ENCODE measurements at regions not wholly inside any gene's neighbourhood (a gene's known extent, or its start where the extent isn't known, plus 50 kb on each side); places are given as distances from the start of the nearest gene placed in this dataset.

DNA sequence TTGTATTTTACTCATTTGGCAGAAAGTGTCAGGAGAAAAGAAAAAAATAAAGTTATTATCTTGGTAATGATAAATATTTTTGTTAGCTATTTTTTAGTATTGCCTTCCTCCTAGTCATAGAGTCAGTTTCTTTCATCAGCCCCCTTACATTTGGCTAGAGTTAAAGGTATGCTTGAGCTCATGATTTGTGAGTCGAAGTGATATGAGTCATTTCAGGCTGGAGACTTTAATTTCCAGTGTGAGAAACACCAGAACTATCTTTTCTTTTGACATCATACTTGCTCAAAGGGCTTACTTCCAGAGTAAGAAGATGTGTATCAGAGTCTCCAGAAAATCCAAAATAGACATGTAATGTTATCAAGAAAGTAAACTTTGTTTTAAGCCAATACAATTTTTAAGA lies 746.7 kb upstream of the TYRP1 start:
- Histone ChIP-seq H3K4me3 (ENCODE audit: insufficient read depth, low read length) (no peak overlapping the region), H3K4me1 (ENCODE audit: insufficient read depth, low read length) (no peaks in the 10 kb centered on the region), H3K27me3 (ENCODE audit: insufficient read depth, low read length) (no peaks in the 10 kb centered on the region), H3K79me2 (ENCODE audit: insufficient read depth, low read length) (no peaks in the 10 kb centered on the region), H3K36me3 (ENCODE audit: insufficient read depth, low read length) (no peaks in the 10 kb centered on the region), H4K20me1 (ENCODE audit: insufficient read depth, low read length) (no peaks in the 10 kb centered on the region), H3K4me2 (ENCODE audit: insufficient read depth, low read length) (no peak overlapping the region), H3K27ac (ENCODE audit: low read depth, low read length) (no peak overlapping the region), H3K9me3 (ENCODE audit: low read depth, low read length) (no peaks in the 10 kb centered on the region), H2AFZ (ENCODE audit: low read length) (no peak overlapping the region)
- no peak for DNase-seq (ENCODE audit: insufficient read length, low spot score, missing footprints)
- TF ChIP-seq, protein P1, sequence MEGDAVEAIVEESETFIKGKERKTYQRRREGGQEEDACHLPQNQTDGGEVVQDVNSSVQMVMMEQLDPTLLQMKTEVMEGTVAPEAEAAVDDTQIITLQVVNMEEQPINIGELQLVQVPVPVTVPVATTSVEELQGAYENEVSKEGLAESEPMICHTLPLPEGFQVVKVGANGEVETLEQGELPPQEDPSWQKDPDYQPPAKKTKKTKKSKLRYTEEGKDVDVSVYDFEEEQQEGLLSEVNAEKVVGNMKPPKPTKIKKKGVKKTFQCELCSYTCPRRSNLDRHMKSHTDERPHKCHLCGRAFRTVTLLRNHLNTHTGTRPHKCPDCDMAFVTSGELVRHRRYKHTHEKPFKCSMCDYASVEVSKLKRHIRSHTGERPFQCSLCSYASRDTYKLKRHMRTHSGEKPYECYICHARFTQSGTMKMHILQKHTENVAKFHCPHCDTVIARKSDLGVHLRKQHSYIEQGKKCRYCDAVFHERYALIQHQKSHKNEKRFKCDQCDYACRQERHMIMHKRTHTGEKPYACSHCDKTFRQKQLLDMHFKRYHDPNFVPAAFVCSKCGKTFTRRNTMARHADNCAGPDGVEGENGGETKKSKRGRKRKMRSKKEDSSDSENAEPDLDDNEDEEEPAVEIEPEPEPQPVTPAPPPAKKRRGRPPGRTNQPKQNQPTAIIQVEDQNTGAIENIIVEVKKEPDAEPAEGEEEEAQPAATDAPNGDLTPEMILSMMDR (IDR thresholded peaks at IDR 0.05; ENCODE audit: extremely low read depth, low read depth, low read length): no peak

DNA sequence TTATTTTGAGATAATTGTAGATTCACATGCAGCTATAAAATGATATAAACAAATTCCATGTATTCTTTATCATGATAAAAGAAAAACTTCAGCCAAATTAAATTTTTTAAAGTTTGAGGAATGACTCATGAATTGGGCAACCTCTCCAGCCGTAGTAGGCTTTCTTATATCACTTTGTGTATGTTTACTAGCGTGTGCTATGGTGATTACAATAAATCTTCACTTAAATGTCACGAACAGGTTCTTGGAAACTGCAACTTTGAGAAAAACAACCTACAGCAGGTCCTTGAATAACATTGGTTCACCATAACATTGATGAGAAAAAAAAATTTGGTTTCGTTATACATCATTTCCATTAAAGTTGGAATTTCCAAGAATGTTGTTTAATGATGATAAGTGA lies 730.9 kb upstream of the TYRP1 start:
- H3K4me3 ChIP-seq (ENCODE audit: insufficient read depth, low read length): no peak overlapping the region
- H3K79me2 ChIP-seq (ENCODE audit: insufficient read depth, low read length): no peaks in the 10 kb centered on the region
- no peaks in the 10 kb centered on the region for H3K36me3 ChIP-seq (ENCODE audit: insufficient read depth, low read length)
- no peak overlapping the region for H3K4me2 ChIP-seq (ENCODE audit: insufficient read depth, low read length)
- no peaks in the 10 kb centered on the region for H3K27me3 ChIP-seq (ENCODE audit: insufficient read depth, low read length)
- no peak overlapping the region for H2AFZ ChIP-seq (ENCODE audit: low read length)
- H4K20me1 ChIP-seq (ENCODE audit: insufficient read depth, low read length): no peaks in the 10 kb centered on the region
- no peak for DNase-seq (ENCODE audit: insufficient read length, low spot score, missing footprints)
- H3K27ac ChIP-seq (ENCODE audit: low read depth, low read length): no peak overlapping the region
- H3K9me3 ChIP-seq (ENCODE audit: low read depth, low read length): no peaks in the 10 kb centered on the region
- TF ChIP-seq, protein P1 (IDR thresholded peaks at IDR 0.05; ENCODE audit: extremely low read depth, low read depth, low read length): no peak
- H3K4me1 ChIP-seq (ENCODE audit: insufficient read depth, low read length): no peaks in the 10 kb centered on the region

DNA sequence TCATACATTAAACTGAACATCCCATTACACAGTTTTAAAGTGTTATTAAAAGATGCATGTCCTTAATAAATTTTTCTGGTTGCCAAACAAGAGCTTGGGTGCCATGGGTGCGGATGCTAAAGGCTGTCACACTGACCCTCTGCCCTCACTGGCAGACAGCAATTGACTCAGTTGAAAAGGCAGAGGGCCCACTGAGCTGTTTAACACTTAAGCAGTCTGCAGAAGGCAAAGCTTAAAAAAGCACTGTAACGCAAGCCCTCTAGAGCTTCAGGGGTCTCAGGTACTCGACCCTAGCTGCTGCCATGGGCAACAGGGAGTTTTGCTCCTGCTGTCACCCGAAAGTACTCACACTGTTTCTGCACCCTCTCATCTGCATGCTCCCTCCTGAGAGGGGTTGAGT lies 726.4 kb upstream of the TYRP1 start:
- no peaks in the 10 kb centered on the region for H3K36me3 ChIP-seq (ENCODE audit: insufficient read depth, low read length)
- H4K20me1 ChIP-seq (ENCODE audit: insufficient read depth, low read length): no peaks in the 10 kb centered on the region
- no peak overlapping the region for H2AFZ ChIP-seq (ENCODE audit: low read length)
- no peak for DNase-seq (ENCODE audit: insufficient read length, low spot score, missing footprints)
- H3K4me1 ChIP-seq (ENCODE audit: insufficient read depth, low read length): no peaks in the 10 kb centered on the region
- TF ChIP-seq, protein P1 (IDR thresholded peaks at IDR 0.05; ENCODE audit: extremely low read depth, low read depth, low read length): no peak
- no peaks in the 10 kb centered on the region for H3K27me3 ChIP-seq (ENCODE audit: insufficient read depth, low read length)
- H3K4me2 ChIP-seq (ENCODE audit: insufficient read depth, low read length): no peak overlapping the region
- no peak overlapping the region for H3K27ac ChIP-seq (ENCODE audit: low read depth, low read length)
- no peaks in the 10 kb centered on the region for H3K9me3 ChIP-seq (ENCODE audit: low read depth, low read length)
- no peak overlapping the region for H3K4me3 ChIP-seq (ENCODE audit: insufficient read depth, low read length)
- no peaks in the 10 kb centered on the region for H3K79me2 ChIP-seq (ENCODE audit: insufficient read depth, low read length)

DNA sequence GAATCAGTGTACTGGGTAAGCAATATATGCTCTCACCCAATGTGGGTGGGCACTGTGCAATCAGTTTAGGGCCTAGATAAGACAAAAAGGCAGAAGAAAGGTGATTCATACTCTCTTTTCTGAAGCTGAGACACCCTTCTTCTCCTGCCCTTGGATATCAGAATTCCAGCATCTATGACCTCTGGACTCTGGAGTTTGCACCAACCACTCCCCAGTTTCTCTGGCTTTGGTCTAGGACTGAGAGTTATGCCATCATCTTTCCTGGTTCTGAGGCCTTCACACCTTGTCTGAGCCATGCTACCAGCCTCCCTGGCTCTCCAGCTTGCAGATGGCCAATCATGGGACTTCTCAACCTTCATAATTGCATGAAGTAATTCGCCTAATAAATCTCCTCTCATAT lies 724.6 kb upstream of the TYRP1 start:
- H4K20me1 ChIP-seq (ENCODE audit: insufficient read depth, low read length): no peaks in the 10 kb centered on the region
- no peak overlapping the region for H3K4me3 ChIP-seq (ENCODE audit: insufficient read depth, low read length)
- H3K36me3 ChIP-seq (ENCODE audit: insufficient read depth, low read length): no peaks in the 10 kb centered on the region
- H3K27ac ChIP-seq (ENCODE audit: low read depth, low read length): no peak overlapping the region
- H3K27me3 ChIP-seq (ENCODE audit: insufficient read depth, low read length): no peaks in the 10 kb centered on the region
- no peaks in the 10 kb centered on the region for H3K79me2 ChIP-seq (ENCODE audit: insufficient read depth, low read length)
- no peaks in the 10 kb centered on the region for H3K9me3 ChIP-seq (ENCODE audit: low read depth, low read length)
- no peak overlapping the region for H3K4me2 ChIP-seq (ENCODE audit: insufficient read depth, low read length)
- H3K4me1 ChIP-seq (ENCODE audit: insufficient read depth, low read length): no peaks in the 10 kb centered on the region
- H2AFZ ChIP-seq (ENCODE audit: low read length): no peak overlapping the region
- TF ChIP-seq, protein P1 (IDR thresholded peaks at IDR 0.05; ENCODE audit: extremely low read depth, low read depth, low read length): no peak
- DNase-seq (ENCODE audit: insufficient read length, low spot score, missing footprints): no peak

Data from osteoblast (primary cell).